HG03139 (cell line): ENCODE measurements at regions not wholly inside any gene's neighbourhood (a gene's known extent, or its start where the extent isn't known, plus 50 kb on each side); places are given as distances from the start of the nearest gene placed in this dataset.
"Not testable (repeated sequence)": the region's sequence is repeated elsewhere in the genome, so short reads cannot be mapped to it uniquely, and the experiment has no call there.

Experiments
- ATAC-seq: cut with Tn5 transposase; IDR thresholded peaks from one replicate; pipeline ENCODE4 v1.9.1; 2021; ENCODE audit not compliant: unreplicated experiment

GRCh38 chr11:96969251-96969650 is 579.4 kb downstream of the JRKL start:
- ATAC-seq = no peak

- ATAC-seq = no peak
These were observed 588.9 kb downstream of the JRKL start for GRCh38 chr11:96978751-96979150.

GRCh38 chr11:96986516-96986915 is 596.7 kb downstream of the JRKL start:
- ATAC-seq = no peak

- ATAC-seq = no peak
These were observed 601.1 kb downstream of the JRKL start for GRCh38 chr11:96990914-96991313.

GRCh38 chr11:97000481-97000880 is 610.7 kb downstream of the JRKL start:
- ATAC-seq = no peak

GRCh38 chr11:97007283-97007682 is 617.5 kb downstream of the JRKL start:
- no peak for ATAC-seq

GRCh38 chr11:97009613-97010012 is 619.8 kb downstream of the JRKL start:
- ATAC-seq = no peak

- not testable (repeated sequence) for ATAC-seq
These were observed 621.2 kb downstream of the JRKL start for GRCh38 chr11:97010997-97011396.

- no peak for ATAC-seq
These were observed 625.5 kb downstream of the JRKL start for GRCh38 chr11:97015327-97015726.

GRCh38 chr11:97019305-97019704 is 629.5 kb downstream of the JRKL start:
- ATAC-seq = no peak

GRCh38 chr11:97019754-97020153 is 629.9 kb downstream of the JRKL start:
- ATAC-seq = no peak

GRCh38 chr11:97022955-97023354 is 633.1 kb downstream of the JRKL start:
- no peak for ATAC-seq

- no peak for ATAC-seq
These were observed 639.1 kb downstream of the JRKL start for GRCh38 chr11:97028836-97029406.

- ATAC-seq = no peak
These were observed 643.4 kb downstream of the JRKL start for GRCh38 chr11:97033178-97033577.

- ATAC-seq = no peak
These were observed 658.7 kb downstream of the JRKL start for GRCh38 chr11:97048481-97048880.

- no peak for ATAC-seq
These were observed 670.4 kb downstream of the JRKL start for GRCh38 chr11:97060184-97060583.

GRCh38 chr11:97069160-97069559 is 679.3 kb downstream of the JRKL start:
- ATAC-seq = no peak

- no peak for ATAC-seq
These were observed 682.6 kb downstream of the JRKL start for GRCh38 chr11:97072420-97072819.

- not testable (repeated sequence) for ATAC-seq
These were observed 686.9 kb downstream of the JRKL start for GRCh38 chr11:97076666-97077065.

- ATAC-seq = no peak
These were observed 688.6 kb downstream of the JRKL start for GRCh38 chr11:97078443-97078842.

- ATAC-seq = no peak
These were observed 689.4 kb downstream of the JRKL start for GRCh38 chr11:97079244-97079643.

- ATAC-seq = no peak
These were observed 697.6 kb downstream of the JRKL start for GRCh38 chr11:97087419-97087818.

- ATAC-seq = no peak
These were observed 703.0 kb downstream of the JRKL start for GRCh38 chr11:97092823-97093222.
